HL-60 (cell line): ENCODE measurements at regions not wholly inside any gene's neighbourhood (a gene's known extent, or its start where the extent isn't known, plus 50 kb on each side); places are given as distances from the start of the nearest gene placed in this dataset.
A peak's percentile ranks its signal among the peaks of the same experiment; 100 is the strongest.

ENCODE experiments used
- DNase-seq, 2 experiments: peaks; one replicate each; pipeline ENCODE4 v3.0.0-alpha.2; 2010 to 2020; ENCODE audit warnings: low read depth in 1 of 2, low spot score in 1 of 2
- H3K27ac ChIP-seq: fragments of 250-450 bp; sonication (Bioruptor Pico); replicated peaks from 2 replicates; pipeline ENCODE4 v1.5.1; 2020; ENCODE audit warnings: mild to moderate bottlenecking, moderate library complexity
- H3K27me3 ChIP-seq: fragments of 250-450 bp; sonication (Bioruptor Pico); 2 replicates; pipeline ENCODE4 v1.5.1; 2021; ENCODE audit warnings: mild to moderate bottlenecking, moderate library complexity; ENCODE audit not compliant: insufficient read depth, poor library complexity, severe bottlenecking
- H3K4me3 ChIP-seq: replicated peaks from 2 replicates; pipeline ENCODE4 v1.5.1; 2011; ENCODE audit warnings: mild to moderate bottlenecking, control low read depth, low read length; ENCODE audit not compliant: insufficient read depth
- GABPA ChIP-seq: IDR thresholded peaks from 2 replicates; pipeline ENCODE4 v1.6.1; 2012; ENCODE audit warnings: low read depth
- POLR2AphosphoS5 ChIP-seq: IDR thresholded peaks from 2 replicates; pipeline ENCODE4 v1.6.1; 2012; ENCODE audit warnings: low read depth
- SPI1 ChIP-seq: IDR thresholded peaks from 2 replicates; pipeline ENCODE4 v1.6.1; 2012; ENCODE audit warnings: low read depth, mild to moderate bottlenecking, borderline replicate concordance
- TF ChIP-seq, protein P1 (sequence below): IDR thresholded peaks from one replicate; pipeline ENCODE4 v1.5.1; 2011; ENCODE audit warnings: low read length, control low read depth, inconsistent platforms; ENCODE audit not compliant: insufficient read depth
- TF ChIP-seq, protein P2 (sequence below): IDR thresholded peaks from 2 replicates; pipeline ENCODE4 v1.6.1; 2012; ENCODE audit warnings: low read depth; ENCODE audit not compliant: insufficient replicate concordance

DNA sequence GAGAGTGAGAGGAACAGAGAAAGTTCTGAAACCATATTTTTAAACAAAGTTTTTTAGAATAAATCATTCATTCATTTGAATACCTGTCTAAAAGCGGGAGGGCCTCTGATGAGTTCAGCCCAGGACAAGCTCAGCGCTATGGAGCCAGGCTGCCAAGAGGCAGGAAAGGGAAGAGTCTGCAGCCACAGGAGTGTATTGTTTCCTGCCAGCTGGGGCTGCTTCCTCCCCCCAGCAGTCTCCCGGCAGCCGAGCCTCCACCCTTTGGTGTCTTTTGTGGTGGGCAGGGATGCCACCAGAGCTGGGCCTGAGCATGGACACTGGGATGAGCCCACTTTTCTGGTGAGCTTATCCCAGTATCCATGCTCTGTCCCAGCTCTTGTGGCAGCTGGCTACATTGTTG, 199.5 kb upstream of the TPRG1 start:
- H3K4me3 ChIP-seq = no peak overlapping the region
- peak; percentile 45 to 49 for DNase-seq
- TF ChIP-seq, protein P1, sequence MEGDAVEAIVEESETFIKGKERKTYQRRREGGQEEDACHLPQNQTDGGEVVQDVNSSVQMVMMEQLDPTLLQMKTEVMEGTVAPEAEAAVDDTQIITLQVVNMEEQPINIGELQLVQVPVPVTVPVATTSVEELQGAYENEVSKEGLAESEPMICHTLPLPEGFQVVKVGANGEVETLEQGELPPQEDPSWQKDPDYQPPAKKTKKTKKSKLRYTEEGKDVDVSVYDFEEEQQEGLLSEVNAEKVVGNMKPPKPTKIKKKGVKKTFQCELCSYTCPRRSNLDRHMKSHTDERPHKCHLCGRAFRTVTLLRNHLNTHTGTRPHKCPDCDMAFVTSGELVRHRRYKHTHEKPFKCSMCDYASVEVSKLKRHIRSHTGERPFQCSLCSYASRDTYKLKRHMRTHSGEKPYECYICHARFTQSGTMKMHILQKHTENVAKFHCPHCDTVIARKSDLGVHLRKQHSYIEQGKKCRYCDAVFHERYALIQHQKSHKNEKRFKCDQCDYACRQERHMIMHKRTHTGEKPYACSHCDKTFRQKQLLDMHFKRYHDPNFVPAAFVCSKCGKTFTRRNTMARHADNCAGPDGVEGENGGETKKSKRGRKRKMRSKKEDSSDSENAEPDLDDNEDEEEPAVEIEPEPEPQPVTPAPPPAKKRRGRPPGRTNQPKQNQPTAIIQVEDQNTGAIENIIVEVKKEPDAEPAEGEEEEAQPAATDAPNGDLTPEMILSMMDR = no peak
- TF ChIP-seq GABPA (no peak), POLR2AphosphoS5 (peak; percentile 80), SPI1 (peak; percentile 56; the same call in 1 of the 2 replicates)
- TF ChIP-seq, protein P2, sequence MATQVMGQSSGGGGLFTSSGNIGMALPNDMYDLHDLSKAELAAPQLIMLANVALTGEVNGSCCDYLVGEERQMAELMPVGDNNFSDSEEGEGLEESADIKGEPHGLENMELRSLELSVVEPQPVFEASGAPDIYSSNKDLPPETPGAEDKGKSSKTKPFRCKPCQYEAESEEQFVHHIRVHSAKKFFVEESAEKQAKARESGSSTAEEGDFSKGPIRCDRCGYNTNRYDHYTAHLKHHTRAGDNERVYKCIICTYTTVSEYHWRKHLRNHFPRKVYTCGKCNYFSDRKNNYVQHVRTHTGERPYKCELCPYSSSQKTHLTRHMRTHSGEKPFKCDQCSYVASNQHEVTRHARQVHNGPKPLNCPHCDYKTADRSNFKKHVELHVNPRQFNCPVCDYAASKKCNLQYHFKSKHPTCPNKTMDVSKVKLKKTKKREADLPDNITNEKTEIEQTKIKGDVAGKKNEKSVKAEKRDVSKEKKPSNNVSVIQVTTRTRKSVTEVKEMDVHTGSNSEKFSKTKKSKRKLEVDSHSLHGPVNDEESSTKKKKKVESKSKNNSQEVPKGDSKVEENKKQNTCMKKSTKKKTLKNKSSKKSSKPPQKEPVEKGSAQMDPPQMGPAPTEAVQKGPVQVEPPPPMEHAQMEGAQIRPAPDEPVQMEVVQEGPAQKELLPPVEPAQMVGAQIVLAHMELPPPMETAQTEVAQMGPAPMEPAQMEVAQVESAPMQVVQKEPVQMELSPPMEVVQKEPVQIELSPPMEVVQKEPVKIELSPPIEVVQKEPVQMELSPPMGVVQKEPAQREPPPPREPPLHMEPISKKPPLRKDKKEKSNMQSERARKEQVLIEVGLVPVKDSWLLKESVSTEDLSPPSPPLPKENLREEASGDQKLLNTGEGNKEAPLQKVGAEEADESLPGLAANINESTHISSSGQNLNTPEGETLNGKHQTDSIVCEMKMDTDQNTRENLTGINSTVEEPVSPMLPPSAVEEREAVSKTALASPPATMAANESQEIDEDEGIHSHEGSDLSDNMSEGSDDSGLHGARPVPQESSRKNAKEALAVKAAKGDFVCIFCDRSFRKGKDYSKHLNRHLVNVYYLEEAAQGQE = no peak
- H3K27me3 ChIP-seq = no peaks in the 10 kb centered on the region
- peak overlapping the region; percentile 21; the same call in 1 of the 2 replicates for H3K27ac ChIP-seq

DNA sequence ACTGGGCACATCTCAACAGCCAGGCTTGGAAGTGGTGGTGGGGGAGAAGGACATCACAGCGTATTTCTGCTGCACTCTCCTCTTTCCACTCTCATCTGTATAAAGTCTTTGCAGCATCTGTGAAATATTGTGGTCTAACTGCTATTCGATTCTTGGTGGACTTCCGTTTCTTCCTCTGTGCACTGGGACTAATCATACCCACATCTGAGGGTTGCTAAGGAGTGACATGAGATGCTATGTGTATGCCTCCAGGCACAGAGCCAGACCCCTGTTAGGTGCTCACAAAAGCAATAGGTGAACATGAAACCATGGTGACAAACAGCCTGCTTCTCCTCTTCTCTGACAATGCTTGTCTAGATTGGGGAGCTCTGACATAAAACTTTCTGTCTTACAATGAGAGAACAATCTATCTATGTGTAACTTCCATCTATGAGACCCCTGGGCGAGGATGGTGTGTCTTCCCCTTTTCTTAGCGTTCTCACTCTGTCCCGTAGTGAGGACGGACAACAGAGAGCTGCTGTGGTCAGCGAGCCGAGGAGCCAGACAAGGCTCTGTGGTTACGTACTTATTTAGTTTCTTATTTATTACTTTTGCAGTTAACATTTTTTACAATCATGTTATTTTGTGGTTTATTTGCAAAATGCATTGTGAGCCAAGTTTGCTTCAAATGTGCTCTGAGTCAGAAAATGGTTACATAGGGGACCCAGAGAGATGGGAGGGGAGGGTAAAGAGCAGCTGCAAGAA, 196.7 kb upstream of the TPRG1 start:
- Histone ChIP-seq H3K4me3 (no peak overlapping the region), H3K27ac (peak overlapping the region; percentile 69), H3K27me3 (no peaks in the 10 kb centered on the region)
- DNase-seq = peak; percentile 72 to 75
- TF ChIP-seq, protein P1 = no peak
- TF ChIP-seq SPI1 (peak; percentile 79), POLR2AphosphoS5 (peak; percentile 55; the same call in 1 of the 2 replicates)

DNA sequence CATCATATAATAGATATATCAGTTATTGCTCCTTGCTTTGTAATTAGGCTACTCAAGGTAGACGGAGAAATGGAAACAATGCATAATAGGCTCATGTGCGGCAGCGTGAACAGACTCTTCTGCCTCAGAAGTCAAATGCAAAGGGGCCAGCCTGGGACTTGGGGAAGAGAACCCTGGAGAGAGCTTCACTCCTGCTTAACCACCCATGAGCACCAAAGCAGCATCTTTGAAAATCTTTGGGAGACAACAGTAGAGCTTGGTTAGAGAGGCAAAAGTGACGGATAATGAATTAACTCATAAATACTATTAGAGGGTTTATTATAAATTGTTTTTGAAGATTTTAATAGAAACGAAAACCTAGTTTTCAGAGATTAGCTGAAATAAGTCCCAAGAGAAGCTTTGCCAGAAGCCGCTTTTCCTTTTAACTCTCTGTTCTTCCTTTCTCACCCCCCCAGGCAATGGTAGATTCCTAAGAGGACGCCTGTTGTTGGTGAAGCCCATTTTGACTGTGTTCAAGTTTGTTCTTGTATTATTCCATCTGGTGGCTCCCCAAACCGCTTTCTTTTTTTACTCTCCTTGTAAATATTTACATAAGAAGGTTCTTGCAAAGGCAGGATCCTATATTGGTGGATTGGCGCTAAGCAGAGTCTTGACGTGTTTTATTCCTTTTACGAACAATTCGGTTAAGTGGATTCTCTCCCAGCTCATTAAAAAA, 196.0 kb upstream of the TPRG1 start:
- Histone ChIP-seq H3K4me3 (no peak overlapping the region), H3K27me3 (no peaks in the 10 kb centered on the region), H3K27ac (peak overlapping the region; percentile 69)
- no peak for DNase-seq
- TF ChIP-seq, protein P1 = no peak
- TF ChIP-seq POLR2AphosphoS5 (no peak), GABPA (no peak), SPI1 (no peak)
- TF ChIP-seq, protein P2 = no peak
